HG02970 (cell line): ENCODE measurements at regions not wholly inside any gene's neighbourhood (a gene's known extent, or its start where the extent isn't known, plus 50 kb on each side); places are given as distances from the start of the nearest gene placed in this dataset.
"Not testable (repeated sequence)": the region's sequence is repeated elsewhere in the genome, so short reads cannot be mapped to it uniquely, and the experiment has no call there.

ENCODE experiments used
- ATAC-seq: cut with Tn5 transposase; IDR thresholded peaks from one replicate; pipeline ENCODE4 v1.9.1; 2021; ENCODE audit warnings: mild to moderate bottlenecking, moderate library complexity, moderate number of reproducible peaks; ENCODE audit not compliant: unreplicated experiment, low FRiP score

DNA sequence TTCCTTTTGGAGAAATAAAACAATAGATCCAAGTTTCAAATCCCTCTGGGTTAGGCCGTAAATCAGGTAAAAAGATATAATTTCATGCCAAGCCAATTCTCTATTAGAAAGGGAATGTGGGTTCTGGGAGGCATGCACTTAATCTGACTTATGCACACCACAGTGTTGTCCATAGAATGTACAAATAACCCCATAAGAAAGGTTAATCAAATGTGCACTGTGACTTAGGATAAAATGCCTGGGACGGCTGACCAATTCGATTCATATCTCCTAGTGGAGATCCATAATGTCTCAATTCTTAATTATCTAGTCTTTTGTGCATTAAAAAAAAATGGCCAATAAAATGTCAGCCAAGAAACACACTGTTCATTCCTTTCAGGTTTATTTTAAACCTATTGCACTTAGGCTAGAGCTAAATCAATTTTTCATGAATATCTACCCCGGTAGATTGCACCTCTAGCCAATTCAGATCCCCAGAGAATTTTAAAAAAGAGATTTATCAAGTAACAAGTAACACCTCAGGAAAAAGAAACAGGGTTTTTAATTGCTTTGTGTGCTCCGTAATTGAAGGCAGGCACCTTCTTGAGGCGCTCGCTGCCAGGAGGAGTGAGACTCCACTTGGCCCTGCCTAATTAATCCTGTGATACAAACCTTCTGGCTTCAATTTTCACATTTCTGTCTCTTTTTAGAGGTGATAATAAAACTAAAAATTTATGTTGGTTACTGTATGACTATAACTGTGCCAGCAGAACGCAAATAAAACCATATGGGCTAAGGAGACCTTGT lies 265.1 kb downstream of the ETV1 start:
- ATAC-seq = no peak

DNA sequence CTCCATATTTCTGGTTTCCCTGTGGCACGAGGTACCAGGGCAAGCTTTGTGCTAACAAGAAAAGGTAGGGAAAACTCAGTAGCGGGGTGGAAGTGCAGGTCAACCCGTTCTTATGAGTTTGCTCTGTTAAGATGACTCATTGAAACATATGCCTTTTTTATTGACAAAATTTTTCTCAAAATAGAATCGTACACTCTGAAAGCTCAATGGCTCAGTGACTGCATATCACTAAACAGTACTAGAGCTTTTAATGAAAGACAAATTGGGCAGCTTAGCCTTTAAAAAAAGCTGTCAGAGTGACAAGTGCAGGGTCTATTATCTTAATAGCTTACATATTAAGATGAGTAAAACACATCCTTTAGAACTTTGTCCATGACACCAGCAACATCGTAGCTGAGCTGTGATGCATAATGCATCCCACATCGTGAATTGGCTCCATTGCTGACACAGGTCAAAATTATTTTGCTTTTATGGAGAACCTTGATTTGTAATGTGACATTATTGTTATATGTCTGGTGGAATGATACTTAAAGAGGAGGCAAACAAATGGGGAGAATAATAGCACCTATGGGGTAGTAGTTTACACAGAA lies 264.4 kb downstream of the ETV1 start:
- ATAC-seq = no peak

DNA sequence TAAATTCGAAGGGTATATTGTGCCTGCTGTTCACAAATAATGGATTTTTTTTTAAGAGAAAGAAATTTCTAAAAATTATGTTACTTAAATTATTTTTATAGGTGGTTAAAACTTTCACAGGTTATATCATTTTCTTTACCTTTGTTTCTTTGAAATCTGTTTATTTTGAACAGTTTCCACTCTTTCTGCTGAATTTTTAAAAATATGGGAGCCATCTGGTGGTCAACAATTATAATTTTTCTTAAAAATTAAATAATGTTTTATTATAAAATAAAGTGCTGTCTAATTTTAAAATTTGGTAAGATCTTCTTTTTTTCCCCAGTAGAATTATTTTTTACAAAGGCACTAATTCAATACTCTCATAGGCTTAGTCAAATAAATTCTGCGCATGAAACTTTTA lies 263.9 kb downstream of the ETV1 start:
- no peak for ATAC-seq

DNA sequence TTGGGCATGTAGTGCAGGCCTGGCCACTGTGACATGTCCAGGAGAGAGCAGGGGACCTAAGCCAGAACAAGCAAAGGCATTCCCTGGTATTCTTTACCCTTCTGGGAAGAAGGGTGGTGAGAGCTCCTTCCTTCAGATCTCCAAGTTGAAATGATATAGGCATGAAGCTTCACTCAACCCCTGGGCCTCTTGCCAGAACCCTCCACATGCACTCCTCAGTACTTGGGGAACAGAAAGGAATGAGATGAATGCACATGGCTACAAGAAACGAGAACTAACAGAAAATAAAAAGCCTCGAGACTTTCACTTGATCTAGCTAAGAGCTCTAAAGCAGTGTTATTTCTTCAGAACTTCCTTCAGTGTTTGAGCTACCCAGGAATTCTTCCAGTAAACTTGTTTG lies 262.2 kb downstream of the ETV1 start:
- no peak for ATAC-seq

DNA sequence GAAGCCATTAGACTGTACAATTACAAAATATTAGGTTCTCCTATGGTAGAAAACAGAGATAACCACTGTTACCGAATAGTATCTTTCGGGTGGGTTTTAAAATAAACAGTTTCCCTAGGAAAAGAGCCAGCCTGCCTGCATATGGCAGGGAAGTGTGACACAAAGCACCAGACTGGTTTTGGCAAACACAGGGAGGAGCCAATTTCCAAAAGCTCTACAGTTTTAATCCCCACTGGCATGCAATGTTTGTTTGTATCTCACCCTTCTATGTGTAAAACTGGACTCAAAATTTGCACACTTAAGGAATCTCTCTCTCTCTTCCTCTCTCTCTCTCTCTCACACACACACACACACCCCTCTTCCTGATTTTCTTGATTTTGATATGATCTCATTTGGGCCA lies 261.7 kb downstream of the ETV1 start:
- ATAC-seq = no peak

DNA sequence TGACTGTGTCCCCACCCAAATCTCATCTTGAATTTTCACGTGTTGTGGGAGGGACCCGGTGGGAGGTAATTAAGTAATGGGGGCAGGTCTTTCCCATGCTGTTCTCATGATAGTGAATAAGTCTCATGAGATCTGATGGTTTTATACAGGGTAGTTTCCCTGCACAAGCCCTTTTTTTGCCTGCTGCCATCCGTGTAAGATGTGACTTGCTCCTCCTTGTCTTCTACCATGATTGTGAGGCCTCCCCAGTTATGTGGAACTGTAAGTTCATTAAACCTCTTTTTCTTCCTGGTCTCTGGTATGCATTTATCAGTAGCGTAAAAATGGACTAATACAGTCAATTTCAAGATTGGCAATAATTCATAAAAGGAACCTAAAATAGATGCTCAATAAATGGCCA lies 261.0 kb downstream of the ETV1 start:
- ATAC-seq = not testable (repeated sequence)

DNA sequence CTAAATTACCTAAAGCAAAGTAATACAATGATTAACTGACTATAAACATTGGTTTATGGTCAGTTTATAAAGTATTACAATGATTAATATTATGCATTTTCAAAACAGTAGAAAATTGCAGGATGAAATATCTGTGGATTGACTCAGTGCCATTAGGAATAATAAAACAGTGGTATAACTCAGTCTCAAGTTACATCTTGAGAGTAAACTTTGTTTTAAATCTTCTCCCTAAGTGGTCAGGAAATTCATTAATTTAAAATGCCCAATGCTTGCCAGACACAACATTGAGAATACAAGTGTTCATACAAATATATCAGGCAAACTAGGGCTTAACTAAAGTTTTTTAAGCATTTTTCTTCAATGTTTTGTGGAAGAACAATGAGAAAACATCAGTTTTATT lies 257.8 kb downstream of the ETV1 start:
- no peak for ATAC-seq

DNA sequence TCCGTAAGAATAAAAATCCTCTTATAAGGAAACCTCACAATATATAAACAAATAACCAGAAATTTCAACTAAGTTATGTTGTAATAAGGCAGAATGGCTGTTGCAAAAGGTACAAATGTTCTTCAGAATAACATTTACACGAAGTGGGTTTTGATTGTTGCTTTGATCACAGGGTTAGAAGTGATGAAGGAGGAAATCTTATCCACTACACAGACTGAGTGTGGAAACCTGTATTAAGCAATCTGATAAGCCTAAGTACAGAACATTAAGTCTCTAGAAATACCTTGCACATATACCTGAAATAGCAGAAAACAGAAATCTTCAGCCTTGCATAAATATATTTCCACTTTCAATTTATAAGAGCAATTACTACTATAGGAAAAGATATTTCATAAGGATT lies 251.9 kb downstream of the ETV1 start:
- ATAC-seq = no peak

DNA sequence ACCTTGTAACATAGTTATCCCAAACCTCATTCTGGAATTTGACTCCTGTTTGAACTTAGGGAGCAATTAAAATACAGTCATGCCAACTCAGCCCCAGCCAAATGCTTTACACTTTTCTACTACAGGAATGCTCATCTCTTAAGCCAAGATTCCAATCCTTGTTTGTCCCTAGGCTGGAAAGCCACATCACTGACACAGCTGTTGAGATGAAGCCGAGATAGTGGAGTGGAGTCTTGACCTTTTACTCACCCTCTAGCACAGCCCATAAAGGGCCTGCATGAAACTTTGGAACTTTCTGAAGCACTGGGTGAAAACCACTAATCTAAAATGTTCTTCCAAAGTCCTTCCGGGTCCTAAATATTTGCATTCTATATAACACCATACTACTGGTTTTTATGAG lies 247.3 kb downstream of the ETV1 start:
- ATAC-seq = no peak

DNA sequence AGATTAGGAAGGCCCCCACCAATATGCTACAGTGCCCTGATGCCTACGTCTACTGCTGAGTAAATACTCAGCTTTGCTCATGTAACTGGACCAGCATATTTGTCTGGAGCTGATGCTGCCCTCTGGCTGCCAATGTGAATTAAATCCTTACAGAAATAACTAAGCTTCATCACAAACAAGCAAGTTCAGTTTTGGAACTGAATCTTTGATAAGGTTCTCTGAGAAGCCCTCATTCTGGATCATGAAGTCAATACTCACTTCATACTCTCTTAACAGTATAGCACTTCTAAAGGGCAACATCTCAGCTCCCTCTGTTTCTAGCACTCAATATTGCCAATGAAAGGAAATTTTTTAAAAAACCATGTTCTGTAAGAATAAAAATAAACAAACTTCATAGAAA lies 246.7 kb downstream of the ETV1 start:
- ATAC-seq = no peak

DNA sequence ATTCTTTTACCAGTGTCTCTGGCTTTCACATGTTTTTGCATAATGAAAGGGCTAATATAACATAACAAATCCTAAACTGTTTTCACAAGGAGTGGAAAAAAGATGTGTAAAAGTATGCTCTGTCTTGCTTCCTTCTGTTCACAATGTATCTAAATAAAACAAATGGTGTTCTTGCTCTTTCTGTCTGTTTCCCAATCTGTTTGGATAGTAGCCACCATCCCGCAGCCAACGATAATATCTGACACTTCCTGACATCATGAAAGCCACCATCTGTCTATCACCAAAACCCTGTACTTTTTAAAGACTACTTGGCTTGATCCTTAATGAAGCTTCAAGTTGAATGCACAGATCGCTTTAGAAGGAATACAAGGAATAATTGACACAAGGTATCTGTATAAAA lies 246.2 kb downstream of the ETV1 start:
- ATAC-seq = no peak

DNA sequence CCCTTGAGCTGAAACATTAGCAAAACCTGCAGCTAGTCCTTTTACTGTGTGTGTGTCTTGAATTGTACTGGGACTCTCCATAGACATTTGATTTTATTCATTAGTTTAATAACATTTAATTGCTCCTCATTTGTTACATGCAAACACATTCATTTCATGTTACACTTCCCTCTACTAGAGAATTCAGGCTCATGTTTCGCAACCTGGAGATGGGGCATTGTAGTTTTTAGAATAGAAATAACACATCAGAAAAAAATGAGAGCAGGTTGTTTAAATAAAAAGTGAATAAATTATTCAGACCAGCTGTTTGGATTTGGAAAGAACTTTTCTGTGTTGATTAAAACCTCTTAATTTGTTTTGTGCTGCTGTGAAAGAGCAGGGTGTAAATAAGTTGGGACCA lies 243.9 kb downstream of the ETV1 start:
- no peak for ATAC-seq

DNA sequence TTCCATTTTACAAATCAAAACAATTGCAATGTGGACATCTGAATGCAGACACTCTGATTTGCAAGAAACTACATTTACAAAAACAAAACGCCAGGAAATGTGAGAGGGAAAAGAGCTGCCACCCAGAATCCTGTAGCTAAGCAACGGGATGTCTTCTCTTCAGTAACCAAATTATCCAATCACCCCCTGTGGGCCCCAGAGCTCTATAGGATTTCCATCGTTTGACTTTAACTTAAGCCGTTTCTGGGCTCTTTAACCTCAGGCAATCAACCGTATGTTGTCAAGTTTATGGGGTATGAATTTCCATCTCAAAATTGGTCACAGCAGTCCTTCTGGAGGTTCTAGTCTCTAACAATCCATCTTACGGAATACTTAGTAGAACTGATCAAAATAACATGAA lies 240.5 kb downstream of the ETV1 start:
- ATAC-seq = no peak

DNA sequence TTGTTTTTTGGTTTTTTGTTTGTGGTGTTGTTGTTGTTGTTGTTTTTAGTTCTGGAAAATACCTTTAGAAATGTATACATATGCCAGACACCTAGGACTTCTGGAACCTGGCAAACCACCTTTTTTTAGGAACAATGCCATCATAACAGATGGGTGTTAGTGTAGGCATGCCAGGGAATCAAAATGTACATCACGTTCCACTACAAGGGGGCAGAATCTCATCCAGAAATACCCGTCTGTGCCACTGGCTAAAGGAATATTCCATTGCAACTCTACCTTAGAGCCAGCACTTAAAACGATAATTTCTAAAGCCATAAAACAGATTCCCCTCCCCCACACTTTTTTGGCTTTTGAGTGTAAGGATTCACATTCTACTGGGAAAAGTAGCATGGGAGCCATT lies 239.8 kb downstream of the ETV1 start:
- ATAC-seq = no peak

DNA sequence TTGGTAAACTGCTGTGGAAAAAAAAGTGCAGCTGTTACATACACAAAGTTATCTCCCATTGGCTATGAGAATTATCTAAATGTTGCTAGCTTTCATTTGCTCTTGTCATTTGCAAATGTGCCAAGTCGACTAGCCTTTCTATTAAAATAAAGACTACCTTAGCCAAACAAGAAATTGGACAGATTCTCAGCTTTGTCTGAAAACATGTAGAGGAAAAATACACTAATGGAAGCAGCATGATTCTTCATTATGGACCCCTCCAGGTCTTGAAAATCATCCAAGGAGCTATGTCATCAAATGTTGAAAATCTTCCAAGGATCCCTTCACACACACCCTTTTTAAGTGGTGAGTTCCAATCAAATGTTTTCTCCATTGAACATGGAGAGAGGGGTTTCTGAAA lies 237.7 kb downstream of the ETV1 start:
- no peak for ATAC-seq

DNA sequence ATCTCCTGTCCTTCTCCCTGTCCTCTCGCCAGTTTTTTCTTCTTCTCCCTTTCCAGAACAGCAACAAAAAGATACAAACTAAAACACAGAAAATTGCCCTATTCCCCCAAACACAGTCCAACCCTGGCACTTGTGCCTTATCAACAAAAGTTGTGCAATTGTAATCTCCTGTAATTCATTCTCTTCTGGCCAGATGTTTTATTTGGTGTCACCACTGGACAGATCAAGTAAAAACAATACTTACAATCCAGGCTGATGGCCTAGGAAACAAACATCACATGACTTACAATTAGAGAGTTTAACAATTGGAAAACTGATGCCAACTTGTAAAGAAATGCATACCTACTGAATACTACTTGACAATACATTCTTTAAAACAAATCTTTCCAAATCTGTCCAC lies 231.6 kb downstream of the ETV1 start:
- ATAC-seq = no peak

DNA sequence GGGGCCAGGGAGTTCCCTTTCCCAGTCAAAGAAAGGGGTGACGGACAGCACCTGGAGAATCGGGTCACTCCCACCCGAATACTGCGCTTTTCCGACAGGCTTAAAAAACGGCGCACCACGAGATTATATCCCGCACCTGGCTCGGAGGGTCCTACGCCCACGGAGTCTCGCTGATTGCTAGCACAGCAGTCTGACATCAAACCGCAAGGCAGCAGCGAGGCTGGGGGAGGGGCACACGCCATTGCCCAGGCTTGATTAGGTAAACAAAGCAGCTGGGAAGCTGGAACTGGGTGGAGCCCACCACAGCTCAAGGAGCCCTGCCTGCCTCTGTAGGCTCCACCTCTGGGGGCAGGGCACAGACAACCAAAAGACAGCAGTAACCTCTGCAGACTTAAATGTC lies 223.6 kb downstream of the ETV1 start:
- not testable (repeated sequence) for ATAC-seq

DNA sequence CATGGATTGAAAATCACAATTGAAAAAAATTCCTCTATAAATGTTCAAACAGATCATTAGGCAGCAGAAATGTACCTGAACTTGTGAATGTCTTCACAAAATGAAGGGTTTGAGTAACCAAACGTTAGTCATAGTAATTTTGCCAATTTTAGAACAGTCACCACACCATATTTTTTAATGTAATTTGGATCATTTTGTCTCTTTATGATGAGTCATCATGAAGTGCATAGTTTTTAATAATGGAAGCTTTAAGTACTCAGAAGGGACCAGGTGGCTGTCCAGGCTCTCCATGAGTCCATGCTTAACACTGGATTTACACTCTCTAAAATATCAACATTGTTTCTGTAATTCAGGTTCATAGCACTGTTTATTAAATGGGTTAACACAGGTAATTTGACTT lies 219.2 kb downstream of the ETV1 start:
- no peak for ATAC-seq

DNA sequence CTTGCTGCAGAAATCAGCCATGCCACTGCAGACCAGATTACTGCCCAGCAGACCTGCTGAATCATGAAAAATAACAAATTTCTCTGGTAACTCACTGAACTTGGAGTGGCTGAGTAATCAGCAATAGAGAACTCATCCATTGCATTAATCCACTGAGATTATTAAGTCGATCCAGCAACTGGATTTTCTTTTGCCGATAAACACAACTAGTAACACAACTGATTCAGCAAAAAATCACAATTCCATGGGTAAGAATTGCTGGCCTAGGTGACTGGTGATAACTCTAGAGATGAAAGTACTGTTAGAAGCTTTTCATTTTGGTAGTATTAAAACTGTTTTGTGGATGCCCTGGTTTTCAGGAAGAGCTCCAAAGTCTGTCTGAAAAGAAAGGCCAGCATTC lies 214.5 kb downstream of the ETV1 start:
- ATAC-seq = no peak

DNA sequence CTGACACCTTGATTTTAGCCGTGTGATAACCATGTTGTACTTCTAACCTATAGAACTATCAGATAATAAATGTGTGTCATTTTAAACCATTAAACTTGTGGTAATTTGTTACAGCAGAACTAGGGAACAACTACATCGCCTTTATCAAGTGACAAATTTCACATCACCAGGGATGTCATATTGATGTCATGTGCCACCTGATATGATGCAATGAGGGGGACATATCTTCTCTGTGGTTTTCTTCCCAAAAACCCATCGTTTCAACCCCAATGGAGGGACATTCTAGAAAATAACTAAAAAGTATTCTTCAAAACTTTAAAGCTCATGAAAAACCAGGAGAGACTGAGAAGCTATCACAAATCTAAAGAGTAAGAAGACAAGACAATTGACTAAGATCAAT lies 212.2 kb downstream of the ETV1 start:
- ATAC-seq = no peak

DNA sequence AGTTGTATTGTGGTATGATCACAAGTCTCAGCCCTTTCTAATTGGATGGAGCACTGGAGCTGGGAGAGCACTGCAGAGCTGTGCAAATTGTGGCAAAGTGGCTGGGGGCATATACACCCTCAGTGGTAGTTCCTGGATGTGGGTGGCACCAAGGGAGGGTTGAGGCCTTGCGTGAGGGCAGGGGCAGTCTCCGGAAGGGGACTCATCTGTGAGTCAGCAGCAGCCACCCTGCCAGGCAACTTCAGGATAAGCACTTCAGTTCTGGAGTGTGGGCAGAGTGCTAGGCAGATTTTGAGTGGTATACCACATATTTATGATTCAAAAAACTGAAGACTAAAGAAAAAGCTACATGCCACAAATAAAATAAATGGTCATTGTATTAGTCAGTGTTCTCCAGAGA lies 210.5 kb downstream of the ETV1 start:
- ATAC-seq = no peak

DNA sequence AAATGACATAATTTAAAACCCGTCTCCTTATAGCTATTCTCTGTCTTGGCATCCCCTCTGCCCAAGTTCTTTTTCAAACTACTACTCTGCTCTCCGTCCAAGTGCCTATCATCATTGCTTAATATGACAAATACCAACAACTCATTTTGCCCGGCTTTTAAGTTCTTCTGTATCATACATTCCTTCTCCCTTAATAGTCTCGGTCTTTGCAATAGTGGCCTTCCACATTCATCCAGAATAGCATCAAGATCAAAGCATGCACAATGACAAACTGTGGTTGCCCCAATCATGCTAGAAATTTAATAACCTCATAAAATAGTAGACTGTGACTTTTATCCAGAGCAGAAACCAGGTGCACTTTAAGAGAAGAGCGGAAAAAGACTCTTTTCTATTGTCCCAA lies 198.9 kb downstream of the ETV1 start:
- ATAC-seq = no peak

DNA sequence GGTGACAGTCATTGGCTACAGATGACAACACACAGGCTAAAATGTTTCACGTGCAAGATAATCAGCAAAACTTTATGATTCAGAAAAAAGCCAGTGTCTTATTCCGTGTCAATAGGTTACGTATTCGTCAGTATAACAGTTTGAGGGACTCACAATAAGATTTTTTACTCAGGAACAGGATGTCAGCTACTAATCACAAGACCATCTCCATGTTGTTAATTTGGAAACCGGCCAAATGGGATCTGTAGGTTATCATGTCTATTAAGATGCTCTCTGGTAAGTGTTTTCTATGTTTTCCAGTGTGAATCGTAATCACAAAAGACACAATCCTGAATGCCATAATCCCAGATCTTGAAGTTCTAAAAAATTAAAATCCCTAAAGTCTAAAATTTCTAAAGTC lies 197.3 kb downstream of the ETV1 start:
- ATAC-seq = no peak
